Suprapubic skin (tissue), 4 donors: ENCODE measurements at regions not wholly inside any gene's neighbourhood (a gene's known extent, or its start where the extent isn't known, plus 50 kb on each side); places are given as distances from the start of the nearest gene placed in this dataset.

Experiments
- DNase-seq, 2 donors: peaks; one replicate each; pipeline ENCODE4 v3.0.0-alpha.2; 2019; ENCODE audit warnings: low spot score in 2 of 2
- H3K27ac ChIP-seq: fragments of 200-600 bp; sonication (generic); one replicate; pipeline ENCODE4 v1.5.1; 2019
- H3K27me3 ChIP-seq: fragments of 200-600 bp; sonication (generic); one replicate; pipeline ENCODE4 v1.5.1; 2019
- H3K36me3 ChIP-seq: fragments of 200-600 bp; sonication (generic); one replicate; pipeline ENCODE4 v1.5.1; 2019
- H3K4me1 ChIP-seq: fragments of 200-600 bp; sonication (generic); one replicate; pipeline ENCODE4 v1.5.1; 2019
- H3K4me3 ChIP-seq: fragments of 200-600 bp; sonication (generic); one replicate; pipeline ENCODE4 v1.5.1; 2019; ENCODE audit warnings: mild to moderate bottlenecking
- H3K9me3 ChIP-seq: fragments of 200-600 bp; sonication (generic); one replicate; pipeline ENCODE4 v1.5.1; 2019
- CTCF ChIP-seq, 2 donors: fragments of 200-600 bp in 1 of 2; fragments of 450-650 bp in 1 of 2; sonication (generic) in 1 of 2; IDR thresholded peaks; one replicate each; pipeline ENCODE4 v1.5.1; 2016 to 2019; ENCODE audit warnings: antibody characterized with exemption in 2 of 2, mild to moderate bottlenecking in 1 of 2, moderate library complexity in 1 of 2
- EP300 ChIP-seq: sonication (generic); formaldehyde crosslinking; IDR thresholded peaks from one replicate; pipeline ENCODE4 v1.6.1; 2017; ENCODE audit warnings: antibody characterized with exemption
- POLR2A ChIP-seq, 2 donors: fragments of 450-650 bp; IDR thresholded peaks; one replicate each; pipeline ENCODE4 v1.6.1; 2017; ENCODE audit warnings: antibody characterized with exemption in 2 of 2, mild to moderate bottlenecking in 2 of 2, moderate library complexity in 2 of 2
- POLR2AphosphoS5 ChIP-seq, 3 donors: sonication (generic); formaldehyde crosslinking; IDR thresholded peaks; one replicate each; pipeline ENCODE4 v1.6.1; 2017; ENCODE audit warnings: antibody characterized with exemption in 3 of 3
- WGBS: methylation state at CpG from one replicate; pipeline ENCODE4 v1.1.5; 2018; 5-methylcytosine and 5-hydroxymethylcytosine counted together

GRCh38 chr15:66931768-66932633 lies 133.4 kb upstream of the SMAD3 start:
- no peaks in the 10 kb centered on the region for H3K36me3 ChIP-seq
- H3K9me3 ChIP-seq = no peaks in the 10 kb centered on the region
- TF ChIP-seq POLR2A (IDR thresholded peaks at IDR 0.05) (no peak), POLR2AphosphoS5 (IDR thresholded peaks at IDR 0.05) (no peak), CTCF (IDR thresholded peaks at IDR 0.05) (no peak), EP300 (no peak)
- no peak overlapping the region for H3K27ac ChIP-seq
- 61% methylated on average over 14 of the region's 15 CpGs for WGBS
- peaks cover 24% of the 10 kb centered on the region for H3K4me1 ChIP-seq
- H3K27me3 ChIP-seq = no peaks in the 10 kb centered on the region
- no peak overlapping the region for H3K4me3 ChIP-seq
- DNase-seq = peak; percentile 45 to 67

GRCh38 chr15:66932634-66933024 lies 132.8 kb upstream of the SMAD3 start:
- H3K4me3 ChIP-seq = no peak overlapping the region
- 93% methylated on average over 6 of the region's 6 CpGs for WGBS
- H3K27ac ChIP-seq = no peak overlapping the region
- H3K9me3 ChIP-seq = no peaks in the 10 kb centered on the region
- no peaks in the 10 kb centered on the region for H3K36me3 ChIP-seq
- peak; percentile 17 to 24 for DNase-seq
- H3K27me3 ChIP-seq = no peaks in the 10 kb centered on the region
- H3K4me1 ChIP-seq = peaks cover 19% of the 10 kb centered on the region
- no peak for TF ChIP-seq CTCF (IDR thresholded peaks at IDR 0.05)
- TF ChIP-seq POLR2AphosphoS5 (IDR thresholded peaks at IDR 0.05) = no peak
- TF ChIP-seq POLR2A (IDR thresholded peaks at IDR 0.05) = no peak
- no peak for TF ChIP-seq EP300

GRCh38 chr15:66933932-66934867 lies 131.2 kb upstream of the SMAD3 start:
- no peak overlapping the region for H3K27ac ChIP-seq
- H3K4me3 ChIP-seq = no peak overlapping the region
- no peaks in the 10 kb centered on the region for H3K9me3 ChIP-seq
- WGBS = 95% methylated on average over 8 of the region's 8 CpGs
- peaks cover 13% of the 10 kb centered on the region for H3K4me1 ChIP-seq
- DNase-seq = peak; percentile 16 to 50
- H3K27me3 ChIP-seq = no peaks in the 10 kb centered on the region
- TF ChIP-seq POLR2A (IDR thresholded peaks at IDR 0.05) = no peak
- TF ChIP-seq EP300 = no peak
- no peak for TF ChIP-seq POLR2AphosphoS5 (IDR thresholded peaks at IDR 0.05)
- TF ChIP-seq CTCF (IDR thresholded peaks at IDR 0.05) = no peak
- no peaks in the 10 kb centered on the region for H3K36me3 ChIP-seq

GRCh38 chr15:66934868-66935520 lies 130.4 kb upstream of the SMAD3 start:
- Histone ChIP-seq H3K27me3 (no peaks in the 10 kb centered on the region), H3K27ac (no peak overlapping the region), H3K9me3 (no peaks in the 10 kb centered on the region), H3K4me3 (no peak overlapping the region), H3K36me3 (no peaks in the 10 kb centered on the region), H3K4me1 (peaks cover 13% of the 10 kb centered on the region)
- no peak for TF ChIP-seq EP300
- no peak for TF ChIP-seq CTCF (IDR thresholded peaks at IDR 0.05)
- no peak for TF ChIP-seq POLR2AphosphoS5 (IDR thresholded peaks at IDR 0.05)
- no peak for TF ChIP-seq POLR2A (IDR thresholded peaks at IDR 0.05)
- peak; percentile 45 to 49 for DNase-seq
- WGBS = 95% methylated on average over 3 of the region's 3 CpGs
